Thoracic aorta (tissue), 2 donors: ENCODE measurements at regions not wholly inside any gene's neighbourhood (a gene's known extent, or its start where the extent isn't known, plus 50 kb on each side); places are given as distances from the start of the nearest gene placed in this dataset.

ENCODE experiments used
- ATAC-seq: fragments of 150-250 bp; one replicate; pipeline ENCODE4 v1.8.0; 2017; ENCODE audit warnings: low read depth; ENCODE audit not compliant: insufficient number of reproducible peaks, low FRiP score
- DNase-seq: peaks from one replicate; pipeline ENCODE4 v3.0.0-alpha.2; 2020; ENCODE audit warnings: low spot score
- H3K27ac ChIP-seq, 2 donors: fragments of 200-600 bp; sonication (generic); 1 replicate in 1 of 2; 2 replicates in 1 of 2; pipeline ENCODE4 v1.5.1; 2016; ENCODE audit warnings: mild to moderate bottlenecking in 2 of 2, moderate library complexity in 2 of 2
- H3K27me3 ChIP-seq: fragments of 200-600 bp; sonication (generic); replicated peaks from 2 replicates; pipeline ENCODE4 v1.6.0; 2016; ENCODE audit warnings: mild to moderate bottlenecking; ENCODE audit not compliant: insufficient read depth
- H3K36me3 ChIP-seq: fragments of 200-600 bp; sonication (generic); one replicate; pipeline ENCODE4 v1.5.1; 2016
- H3K4me1 ChIP-seq, 2 donors: fragments of 200-600 bp; sonication (generic); 1 replicate in 1 of 2; 2 replicates in 1 of 2; pipeline versions ENCODE4 v1.5.1 to v1.6.0; 2016; ENCODE audit warnings: low read depth in 2 of 2, mild to moderate bottlenecking in 1 of 2; ENCODE audit not compliant: control insufficient read depth in 1 of 2
- H3K4me3 ChIP-seq: fragments of 200-600 bp; sonication (generic); 2 replicates; pipeline ENCODE4 v1.5.1; 2016; ENCODE audit warnings: mild to moderate bottlenecking
- H3K9me3 ChIP-seq: fragments of 200-600 bp; sonication (generic); 2 replicates; pipeline ENCODE4 v1.5.1; 2016
- TF ChIP-seq, protein P1 (sequence below): fragments of 200-600 bp; sonication (generic); IDR thresholded peaks from one replicate; pipeline ENCODE4 v1.5.1; 2019; ENCODE audit warnings: antibody characterized with exemption

DNA sequence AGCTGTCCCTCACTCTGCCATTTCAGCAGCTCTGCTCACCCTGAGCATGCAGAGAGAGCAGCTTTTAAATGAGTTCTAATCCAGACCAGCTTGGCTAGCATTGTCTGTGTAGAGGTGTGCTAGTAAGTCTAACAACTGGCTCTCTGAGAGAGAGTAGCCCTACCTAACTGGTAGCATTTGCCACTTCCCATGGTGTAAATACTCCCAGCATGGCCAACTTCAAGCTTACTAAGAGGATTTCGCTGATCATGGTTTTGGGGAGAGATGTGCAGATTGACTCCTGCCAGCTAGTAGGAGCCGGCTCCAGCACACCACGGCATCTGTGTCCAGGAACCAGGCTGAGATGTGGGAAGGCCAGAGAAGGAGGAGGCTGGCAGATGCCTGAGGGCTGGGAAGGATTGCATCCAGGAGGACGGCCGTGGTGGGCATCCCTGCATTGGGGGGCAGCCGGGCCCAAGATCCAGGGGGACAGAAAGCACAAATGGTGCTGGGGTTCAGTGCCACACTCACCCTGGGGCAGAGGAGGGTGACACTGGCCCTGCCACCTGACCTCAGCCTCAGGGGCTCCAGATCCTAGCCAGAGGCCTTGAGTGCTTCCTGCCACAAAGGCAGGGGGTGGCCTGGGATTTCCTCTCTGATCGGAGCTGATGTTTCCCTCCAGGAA, 394.9 kb upstream of the TNRC6C start:
- Histone ChIP-seq H3K27ac (no peak overlapping the region), H3K9me3 (no peaks in the 10 kb centered on the region), H3K4me1 (no peaks in the 10 kb centered on the region), H3K27me3 (no peaks in the 10 kb centered on the region), H3K36me3 (no peaks in the 10 kb centered on the region), H3K4me3 (no peak overlapping the region)
- DNase-seq (no peak), ATAC-seq (no peak)
- TF ChIP-seq, protein P1, sequence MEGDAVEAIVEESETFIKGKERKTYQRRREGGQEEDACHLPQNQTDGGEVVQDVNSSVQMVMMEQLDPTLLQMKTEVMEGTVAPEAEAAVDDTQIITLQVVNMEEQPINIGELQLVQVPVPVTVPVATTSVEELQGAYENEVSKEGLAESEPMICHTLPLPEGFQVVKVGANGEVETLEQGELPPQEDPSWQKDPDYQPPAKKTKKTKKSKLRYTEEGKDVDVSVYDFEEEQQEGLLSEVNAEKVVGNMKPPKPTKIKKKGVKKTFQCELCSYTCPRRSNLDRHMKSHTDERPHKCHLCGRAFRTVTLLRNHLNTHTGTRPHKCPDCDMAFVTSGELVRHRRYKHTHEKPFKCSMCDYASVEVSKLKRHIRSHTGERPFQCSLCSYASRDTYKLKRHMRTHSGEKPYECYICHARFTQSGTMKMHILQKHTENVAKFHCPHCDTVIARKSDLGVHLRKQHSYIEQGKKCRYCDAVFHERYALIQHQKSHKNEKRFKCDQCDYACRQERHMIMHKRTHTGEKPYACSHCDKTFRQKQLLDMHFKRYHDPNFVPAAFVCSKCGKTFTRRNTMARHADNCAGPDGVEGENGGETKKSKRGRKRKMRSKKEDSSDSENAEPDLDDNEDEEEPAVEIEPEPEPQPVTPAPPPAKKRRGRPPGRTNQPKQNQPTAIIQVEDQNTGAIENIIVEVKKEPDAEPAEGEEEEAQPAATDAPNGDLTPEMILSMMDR: no peak

DNA sequence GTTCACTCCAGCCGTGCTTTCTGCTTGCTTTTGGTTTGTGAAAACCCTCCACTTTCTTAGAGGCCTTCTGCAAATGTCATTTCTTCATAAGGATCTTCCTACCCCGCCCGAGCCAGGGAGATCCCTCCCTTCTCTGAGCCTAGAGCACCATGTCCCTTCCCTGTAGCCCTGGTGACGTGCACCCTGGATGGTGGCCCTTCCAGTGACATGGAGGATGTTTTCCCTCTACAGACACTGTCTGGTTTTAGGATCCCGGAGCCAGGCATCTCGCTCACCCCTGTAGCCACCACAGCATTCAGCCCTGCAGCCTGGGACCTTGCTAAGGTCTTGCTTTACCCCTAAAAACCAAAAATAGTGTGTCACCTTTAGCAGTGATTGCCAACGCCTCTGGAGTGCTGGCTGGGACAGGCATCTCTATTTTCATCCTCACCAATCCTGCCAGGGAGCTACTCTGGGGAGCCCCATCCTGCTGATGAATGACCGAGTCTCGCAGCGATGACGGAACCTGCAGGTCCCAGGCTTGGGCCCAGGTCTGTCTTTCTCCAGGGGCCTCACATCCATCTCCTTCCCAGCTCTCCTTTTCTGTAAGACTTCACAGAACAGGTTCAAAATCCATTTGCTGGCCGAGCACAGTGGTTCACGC, 394.1 kb upstream of the TNRC6C start:
- Histone ChIP-seq H3K4me1 (no peaks in the 10 kb centered on the region), H3K9me3 (no peaks in the 10 kb centered on the region), H3K27ac (no peak overlapping the region), H3K27me3 (no peaks in the 10 kb centered on the region), H3K4me3 (no peak overlapping the region), H3K36me3 (no peaks in the 10 kb centered on the region)
- TF ChIP-seq, protein P1: no peak
- ATAC-seq (no peak), DNase-seq (no peak)

DNA sequence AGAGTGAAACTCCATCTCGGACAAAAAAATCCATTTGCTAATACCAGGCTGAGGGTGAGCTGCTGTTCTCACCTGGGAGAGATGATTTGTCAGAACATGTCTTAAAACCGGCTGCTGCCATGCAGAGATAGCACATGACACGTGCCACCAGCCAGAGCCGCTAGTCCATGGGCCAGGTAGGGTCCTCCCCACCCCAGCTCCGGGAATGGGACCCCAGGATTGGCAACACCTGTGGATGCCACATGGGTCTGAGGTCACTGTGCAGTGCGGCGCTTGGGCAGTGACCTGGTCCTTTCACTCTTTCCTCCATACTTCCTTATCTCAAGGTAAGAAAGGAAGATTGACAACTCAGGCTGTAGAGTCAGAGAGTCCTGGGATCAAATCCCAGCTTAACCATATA, 393.3 kb upstream of the TNRC6C start:
- H3K9me3 ChIP-seq: no peaks in the 10 kb centered on the region
- no peak for ATAC-seq
- no peak overlapping the region for H3K27ac ChIP-seq
- DNase-seq: no peak
- H3K4me3 ChIP-seq: no peak overlapping the region
- no peaks in the 10 kb centered on the region for H3K4me1 ChIP-seq
- no peaks in the 10 kb centered on the region for H3K36me3 ChIP-seq
- TF ChIP-seq, protein P1: no peak
- no peaks in the 10 kb centered on the region for H3K27me3 ChIP-seq

DNA sequence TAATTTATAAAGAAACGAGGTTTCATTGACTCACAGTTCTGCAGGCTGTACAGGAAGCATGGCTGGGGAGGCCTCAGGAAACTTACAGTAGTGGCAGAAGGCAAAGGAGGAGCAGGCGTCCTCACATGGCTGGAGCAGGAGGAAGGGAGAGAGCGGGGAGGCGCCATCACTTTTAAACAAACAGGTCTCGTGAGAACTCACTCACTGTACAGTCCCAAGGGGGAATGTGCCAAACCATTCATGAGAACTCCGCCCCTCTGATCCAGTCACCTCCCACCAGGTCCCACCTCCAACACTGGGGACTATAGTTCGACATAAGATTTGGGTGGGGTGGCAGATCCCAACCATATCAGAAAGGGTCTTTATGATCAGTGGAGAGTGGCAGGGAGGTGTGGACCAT, 392.4 kb upstream of the TNRC6C start:
- Histone ChIP-seq H3K27ac (no peak overlapping the region), H3K27me3 (no peaks in the 10 kb centered on the region), H3K9me3 (no peaks in the 10 kb centered on the region), H3K36me3 (no peaks in the 10 kb centered on the region), H3K4me3 (no peak overlapping the region), H3K4me1 (peaks cover 0 to 5% of the 10 kb centered on the region in 2 donors)
- TF ChIP-seq, protein P1: no peak
- no peak for ATAC-seq
- no peak for DNase-seq

DNA sequence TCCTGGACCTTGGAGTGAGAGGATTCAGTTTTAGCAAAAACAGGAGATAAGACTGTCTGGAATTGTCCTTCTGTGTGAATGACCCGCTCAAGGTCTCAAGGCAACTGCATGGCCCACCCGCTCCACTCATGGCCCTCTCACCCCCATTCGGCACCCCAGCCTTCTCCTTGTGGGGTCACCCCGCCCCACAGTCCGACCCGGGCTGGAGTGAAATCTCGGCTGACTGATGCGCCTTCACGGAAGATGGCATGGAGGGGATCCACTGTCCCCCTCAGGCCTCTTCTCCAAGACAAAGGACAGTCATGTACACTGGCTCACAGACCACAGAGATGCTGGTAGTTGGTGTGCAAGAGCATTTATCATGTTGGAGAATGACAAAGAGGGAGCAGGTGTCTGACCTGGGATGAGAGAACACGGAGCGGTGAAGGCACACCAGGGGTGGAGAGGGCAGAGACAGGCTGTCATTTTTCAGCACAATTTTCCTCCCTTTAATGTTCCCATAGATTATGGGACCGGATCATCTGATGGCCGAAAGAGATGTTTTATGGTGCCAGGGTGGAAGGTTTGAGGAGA, 391.9 kb upstream of the TNRC6C start:
- Histone ChIP-seq H3K9me3 (no peaks in the 10 kb centered on the region), H3K4me1 (peaks cover 0 to 10% of the 10 kb centered on the region in 2 donors), H3K36me3 (no peaks in the 10 kb centered on the region), H3K27ac (no peak overlapping the region), H3K27me3 (no peaks in the 10 kb centered on the region), H3K4me3 (no peak overlapping the region)
- TF ChIP-seq, protein P1: no peak
- no peak for DNase-seq
- no peak for ATAC-seq
